ENCODE measurements at regions not wholly inside any gene's neighbourhood (a gene's known extent, or its start where the extent isn't known, plus 50 kb on each side); places are given as distances from the start of the nearest gene placed in this dataset.

GRCh38 chr20:60903325-60903971, 348.6 kb upstream of the CDH4 start:
- DNase-seq (ENCODE audit: low spot score) = no peak

DNA sequence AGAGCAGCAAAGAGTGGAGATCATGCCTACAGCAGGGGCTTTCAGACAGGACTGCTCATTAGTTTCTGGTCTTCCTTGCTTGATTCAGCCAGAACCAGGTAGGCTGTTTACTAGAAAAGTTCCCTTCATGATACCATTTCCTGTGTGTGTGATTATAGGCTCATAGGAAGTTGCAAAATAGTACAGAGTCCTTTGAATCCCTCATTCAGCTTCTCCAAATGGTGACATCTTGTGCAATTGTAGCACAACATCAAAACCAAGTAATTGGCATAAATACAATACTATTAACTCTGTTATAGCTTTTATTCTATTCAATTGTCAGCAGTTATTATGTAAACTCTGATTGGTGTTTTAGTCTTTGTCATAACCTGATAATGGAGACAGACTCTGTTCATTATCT, 347.3 kb upstream of the CDH4 start:
- DNase-seq (ENCODE audit: low spot score) = no peak

DNA sequence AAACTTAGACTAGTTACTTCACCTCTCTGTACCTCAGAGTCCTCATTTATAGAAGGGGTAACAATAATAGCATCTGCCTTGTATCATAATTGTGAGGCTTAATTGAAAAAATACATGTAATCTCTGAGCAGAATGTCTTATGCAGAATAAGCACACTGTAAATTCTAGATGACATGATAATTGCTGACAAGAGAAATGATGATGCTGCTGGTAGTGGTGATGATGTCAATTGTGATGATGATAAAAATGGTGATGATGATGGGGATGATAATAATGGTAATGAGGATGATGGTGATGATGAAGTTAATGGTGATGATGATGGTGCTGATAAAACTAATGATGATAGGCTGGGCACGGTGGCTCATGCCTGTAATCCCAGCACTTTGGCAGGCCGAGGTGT, 346.1 kb upstream of the CDH4 start:
- DNase-seq (ENCODE audit: low spot score) = no peak

GRCh38 chr20:60906555-60906954, 345.5 kb upstream of the CDH4 start:
- DNase-seq (ENCODE audit: low spot score) = no peak

DNA sequence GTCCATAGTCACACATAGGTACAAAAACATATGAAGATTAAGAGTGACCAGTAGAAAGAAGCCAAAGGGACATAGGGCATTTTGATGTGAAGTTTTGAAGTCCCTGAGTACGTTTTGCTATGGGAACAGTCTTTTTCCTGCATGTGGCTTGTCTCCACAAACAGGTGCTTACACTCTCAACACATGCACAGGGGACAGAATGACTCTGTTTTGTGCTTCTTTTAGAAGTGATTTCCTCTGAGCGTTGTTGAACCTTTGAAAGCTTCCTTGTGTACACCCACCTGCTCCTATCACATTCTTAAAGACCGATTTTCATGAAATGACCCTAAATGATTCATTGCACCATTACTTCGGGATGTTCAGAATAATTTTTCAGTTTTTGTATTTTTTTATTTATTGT, 338.8 kb upstream of the CDH4 start:
- no peak for DNase-seq (ENCODE audit: low spot score)

- DNase-seq (ENCODE audit: low spot score) = no peak
These were observed 330.9 kb upstream of the CDH4 start for GRCh38 chr20:60921022-60921622.

DNA sequence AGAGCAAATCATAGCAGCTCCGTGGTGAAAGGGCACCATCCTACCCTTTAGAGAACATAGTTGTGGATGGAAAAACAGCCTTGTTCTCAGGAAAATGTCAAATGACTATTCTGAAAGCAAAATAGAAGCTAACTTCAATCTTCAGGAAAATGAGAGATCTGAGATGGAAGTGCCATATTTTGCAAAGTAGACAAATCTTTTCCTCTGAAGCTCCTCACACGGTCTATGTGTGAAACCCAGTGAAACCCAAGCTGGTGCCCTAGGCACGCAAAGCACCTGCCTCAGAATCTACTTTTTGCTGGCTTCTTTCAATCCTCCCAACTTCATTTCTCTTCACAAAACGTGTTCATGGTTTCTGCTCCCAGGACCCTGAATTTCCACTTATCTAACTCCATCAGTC, 325.2 kb upstream of the CDH4 start:
- DNase-seq (ENCODE audit: low spot score) = no peak

DNA sequence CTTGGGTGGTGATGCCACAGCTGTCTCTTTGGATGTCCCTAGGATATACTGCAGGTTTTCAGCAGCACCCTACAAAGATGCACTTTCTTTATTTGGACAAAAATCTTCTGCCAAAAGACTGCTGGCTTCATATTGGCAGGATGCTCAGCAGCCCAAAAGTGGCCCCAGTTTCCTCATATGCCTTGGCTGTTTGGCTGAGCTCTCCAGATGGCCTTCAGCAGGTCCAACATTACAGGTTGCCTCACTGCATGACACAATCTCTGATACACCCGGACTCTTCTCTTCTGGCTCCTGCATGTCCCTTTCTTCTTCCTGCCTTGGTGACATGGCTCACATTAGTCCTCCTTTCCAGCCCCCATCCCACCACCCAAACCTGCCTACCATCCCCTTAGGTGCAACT, 323.7 kb upstream of the CDH4 start:
- DNase-seq (ENCODE audit: low spot score) = no peak

DNA sequence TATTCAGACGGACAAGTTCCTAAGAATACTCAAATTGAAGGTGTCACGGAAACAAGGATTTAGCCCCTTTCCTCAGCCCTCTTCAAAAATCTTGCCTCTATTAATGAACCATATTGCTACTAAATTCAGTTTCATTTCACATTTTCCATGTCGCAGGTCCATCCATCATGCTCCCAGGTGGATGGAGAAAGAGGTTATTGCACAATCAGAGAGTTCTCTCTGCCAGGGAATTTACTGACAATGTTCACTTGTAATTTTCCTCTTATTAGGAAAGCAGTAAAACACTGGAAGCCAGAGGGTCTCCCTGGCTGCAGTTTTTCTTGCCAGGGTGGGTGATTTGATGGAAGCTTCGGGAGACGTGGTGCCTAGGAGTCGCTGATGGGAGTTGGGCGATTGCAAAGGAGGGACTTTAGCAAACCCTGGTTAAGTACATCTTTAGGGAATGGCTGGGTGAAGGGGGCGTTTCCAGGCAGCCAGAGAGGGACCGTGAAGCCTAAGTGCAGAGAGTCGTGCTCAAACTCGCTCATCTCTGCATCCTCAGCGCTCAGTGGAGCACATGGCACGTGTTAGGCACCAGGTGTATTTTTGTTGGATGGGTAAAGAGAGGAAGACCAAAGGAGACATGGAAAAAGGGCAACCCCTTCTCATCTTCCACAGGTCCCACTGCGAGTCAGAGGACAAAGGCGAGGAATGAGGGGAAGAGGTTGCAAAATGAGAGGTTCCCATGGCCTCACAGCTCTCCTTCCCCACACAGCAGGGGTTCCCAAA, 321.9 kb upstream of the CDH4 start:
- no peak for DNase-seq (ENCODE audit: low spot score)

GRCh38 chr20:60931696-60932095, 320.4 kb upstream of the CDH4 start:
- DNase-seq (ENCODE audit: low spot score) = no peak

DNA sequence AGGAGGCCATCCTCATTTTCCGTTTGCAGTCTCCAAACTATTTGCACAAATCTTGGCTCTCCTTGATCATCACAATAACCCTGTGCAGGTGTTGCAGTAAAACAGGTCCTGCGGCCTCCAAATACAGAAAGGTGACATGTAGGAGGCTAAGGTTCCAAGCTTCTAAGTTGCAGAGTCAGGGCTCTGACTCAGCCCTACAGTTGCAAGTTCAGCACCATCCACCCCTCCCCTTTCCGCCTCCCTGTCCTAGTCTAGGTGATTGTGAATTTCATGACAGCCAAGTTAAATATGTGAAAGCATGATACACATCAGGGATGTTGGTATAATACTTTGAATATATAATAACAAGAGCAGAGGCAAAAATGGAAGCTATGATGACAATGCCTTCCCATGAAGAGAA, 317.3 kb upstream of the CDH4 start:
- DNase-seq (ENCODE audit: low spot score) = no peak

GRCh38 chr20:60935971-60936370, 316.1 kb upstream of the CDH4 start:
- DNase-seq (ENCODE audit: low spot score) = no peak

- DNase-seq (ENCODE audit: low spot score) = no peak
These were observed 314.5 kb upstream of the CDH4 start for GRCh38 chr20:60937585-60937984.

GRCh38 chr20:60941379-60941778, 310.7 kb upstream of the CDH4 start:
- DNase-seq (ENCODE audit: low spot score) = no peak

- DNase-seq (ENCODE audit: low spot score) = no peak
These were observed 304.2 kb upstream of the CDH4 start for GRCh38 chr20:60947819-60948218.

GRCh38 chr20:60948224-60948623, 303.8 kb upstream of the CDH4 start:
- DNase-seq (ENCODE audit: low spot score) = no peak

DNA sequence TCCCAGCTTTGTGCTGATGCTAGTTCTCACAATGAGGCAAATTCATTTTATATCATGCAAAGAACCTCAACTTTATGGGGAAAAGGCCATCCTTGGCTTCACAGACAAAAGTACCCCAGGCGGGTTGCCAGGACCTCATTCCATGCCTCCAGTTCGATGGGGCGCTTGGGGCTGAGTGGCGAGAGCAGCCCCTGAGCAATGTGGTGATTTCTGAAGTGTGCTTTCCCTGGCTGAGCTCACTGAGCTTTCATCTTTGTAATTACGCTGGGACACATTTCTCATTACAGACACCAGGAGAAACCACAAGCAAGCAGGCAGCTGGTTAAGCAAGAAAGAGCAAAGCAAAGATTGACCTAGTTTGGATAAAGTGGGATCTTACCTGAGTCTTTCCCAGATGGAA, 301.5 kb upstream of the CDH4 start:
- no peak for DNase-seq (ENCODE audit: low spot score)

- no peak for DNase-seq (ENCODE audit: low spot score)
These were observed 301.1 kb upstream of the CDH4 start for GRCh38 chr20:60950974-60951373.

- DNase-seq (ENCODE audit: low spot score) = no peak
These were observed 299.2 kb upstream of the CDH4 start for GRCh38 chr20:60952861-60953260.

DNA sequence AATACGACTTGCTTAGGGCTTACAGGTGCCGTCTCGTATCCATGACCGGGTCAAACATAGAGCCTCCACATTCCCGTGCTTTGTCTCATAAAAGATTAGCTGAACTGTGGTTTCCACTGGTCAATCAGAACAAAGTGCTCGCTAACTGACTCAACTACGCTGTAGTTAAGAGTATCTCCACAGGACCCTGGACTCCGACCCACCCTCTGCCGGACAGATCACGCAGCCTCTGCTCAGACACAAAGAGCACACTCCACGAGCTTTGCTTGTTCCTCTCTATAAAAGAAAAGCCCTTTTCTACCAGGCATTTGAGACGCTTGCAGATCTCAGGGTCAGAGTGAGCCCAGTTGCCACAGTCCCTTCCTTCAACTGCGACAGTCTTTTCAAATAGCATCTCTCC, 298.7 kb upstream of the CDH4 start:
- DNase-seq (ENCODE audit: low spot score) = no peak

DNA sequence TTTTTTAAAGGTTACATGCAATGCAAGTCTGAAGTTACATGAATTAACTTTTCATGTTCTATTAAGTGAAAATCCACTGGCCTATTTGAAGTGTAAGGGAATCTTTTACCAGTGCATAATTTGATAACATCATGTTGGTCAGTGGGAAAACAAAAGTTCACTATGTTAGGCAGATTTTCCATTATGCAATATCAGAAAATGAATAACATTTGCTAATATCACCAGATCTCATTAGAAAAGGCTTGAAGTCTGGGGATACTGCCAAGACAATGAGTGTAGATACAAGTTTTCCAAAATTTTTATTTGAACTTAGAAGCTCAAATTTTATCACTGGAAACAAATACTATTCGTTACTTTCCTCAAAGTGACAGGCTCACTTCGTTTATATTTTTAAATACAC, 296.4 kb upstream of the CDH4 start:
- no peak for DNase-seq (ENCODE audit: low spot score)

GRCh38 chr20:60956194-60956593, 295.9 kb upstream of the CDH4 start:
- no peak for DNase-seq (ENCODE audit: low spot score)

DNA sequence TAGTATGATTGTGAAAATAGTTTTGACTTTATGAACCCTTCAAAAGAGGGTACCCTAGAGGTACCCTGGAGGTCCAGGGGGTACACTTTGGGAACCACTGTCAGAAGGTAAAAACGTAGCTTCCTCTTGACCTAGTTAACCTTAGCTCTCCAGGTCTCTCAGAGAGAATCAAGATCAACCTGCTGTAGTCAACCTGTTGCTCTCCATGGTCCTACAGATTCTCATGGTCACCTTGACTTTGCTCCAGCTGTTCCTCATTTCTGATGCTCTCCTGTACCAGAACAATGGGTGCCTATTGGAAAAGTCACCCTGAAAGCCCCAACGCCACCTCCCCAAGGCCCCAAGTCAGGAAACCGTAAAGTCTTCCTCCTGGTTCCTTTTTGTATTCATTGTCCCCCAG, 294.4 kb upstream of the CDH4 start:
- no peak for DNase-seq (ENCODE audit: low spot score)

- no peak for DNase-seq (ENCODE audit: low spot score)
These were observed 292.1 kb upstream of the CDH4 start for GRCh38 chr20:60959971-60960370.

Measured in CD4-positive, alpha-beta T cell treated with Interleukin-6 at 100 ng/mL for 8 hours (primary cell).